Peyer's patch (tissue), 4 donors: ENCODE measurements at regions not wholly inside any gene's neighbourhood (a gene's known extent, or its start where the extent isn't known, plus 50 kb on each side); places are given as distances from the start of the nearest gene placed in this dataset.

Experiments used
- DNase-seq, 3 donors: peaks; one replicate each; pipeline ENCODE4 v3.0.0-alpha.2; 2017 to 2019
- H3K27ac ChIP-seq, 4 donors: fragments of 200-600 bp; sonication (generic); one replicate each; pipeline ENCODE4 v1.5.1; 2016 to 2019
- H3K27me3 ChIP-seq, 2 donors: fragments of 200-600 bp; sonication (generic); one replicate each; pipeline ENCODE4 v1.5.1; 2019
- H3K36me3 ChIP-seq, 3 donors: fragments of 200-600 bp; sonication (generic); one replicate each; pipeline ENCODE4 v1.5.1; 2016 to 2019
- H3K4me1 ChIP-seq, 4 donors: fragments of 200-600 bp; sonication (generic); one replicate each; pipeline ENCODE4 v1.5.1; 2016 to 2019
- H3K4me3 ChIP-seq, 4 donors: fragments of 200-600 bp; sonication (generic); 1 replicate in 3 of 4; 2 replicates in 1 of 4; pipeline ENCODE4 v1.5.1; 2016 to 2019; ENCODE audit warnings: mild to moderate bottlenecking in 1 of 4
- H3K9me3 ChIP-seq, 4 donors: fragments of 200-600 bp; sonication (generic); one replicate each; pipeline ENCODE4 v1.5.1; 2016 to 2019; ENCODE audit warnings: mild to moderate bottlenecking in 1 of 4
- CTCF ChIP-seq, 6 experiments: fragments of 450-650 bp in 4 of 6; fragments of 200-600 bp in 2 of 6; sonication (generic) in 1 of 6; IDR thresholded peaks; one replicate each; pipeline ENCODE4 v1.5.1; 2017 to 2019; ENCODE audit warnings: antibody characterized with exemption in 6 of 6, mild to moderate bottlenecking in 3 of 6, moderate library complexity in 1 of 6
- POLR2A ChIP-seq, 2 donors: fragments of 450-650 bp; IDR thresholded peaks; one replicate each; pipeline ENCODE4 v1.5.1; 2017; ENCODE audit warnings: antibody characterized with exemption in 2 of 2, mild to moderate bottlenecking in 2 of 2, moderate library complexity in 2 of 2

GRCh38 chr2:15034246-15034645 lies 401.7 kb downstream of the LRATD1 start:
- TF ChIP-seq CTCF (IDR thresholded peaks at IDR 0.05) (no peak), POLR2A (IDR thresholded peaks at IDR 0.05) (no peak)
- H3K36me3 ChIP-seq: no peaks in the 10 kb centered on the region
- H3K9me3 ChIP-seq: no peaks in the 10 kb centered on the region
- no peak overlapping the region for H3K27ac ChIP-seq
- no peaks in the 10 kb centered on the region for H3K4me1 ChIP-seq
- no peaks in the 10 kb centered on the region for H3K27me3 ChIP-seq
- DNase-seq: no peak
- H3K4me3 ChIP-seq: no peak overlapping the region

GRCh38 chr2:15034860-15035259 lies 402.3 kb downstream of the LRATD1 start:
- TF ChIP-seq CTCF (IDR thresholded peaks at IDR 0.05) (no peak), POLR2A (IDR thresholded peaks at IDR 0.05) (no peak)
- Histone ChIP-seq H3K27me3 (no peaks in the 10 kb centered on the region), H3K4me3 (no peak overlapping the region), H3K36me3 (no peaks in the 10 kb centered on the region), H3K4me1 (no peaks in the 10 kb centered on the region), H3K27ac (no peak overlapping the region), H3K9me3 (no peaks in the 10 kb centered on the region)
- DNase-seq: no peak

GRCh38 chr2:15038366-15039364 lies 406.1 kb downstream of the LRATD1 start:
- no peaks in the 10 kb centered on the region for H3K27me3 ChIP-seq
- no peak overlapping the region for H3K27ac ChIP-seq
- no peak for TF ChIP-seq CTCF (IDR thresholded peaks at IDR 0.05)
- TF ChIP-seq POLR2A (IDR thresholded peaks at IDR 0.05): no peak
- no peaks in the 10 kb centered on the region for H3K36me3 ChIP-seq
- H3K9me3 ChIP-seq: no peaks in the 10 kb centered on the region
- DNase-seq: no peak
- H3K4me3 ChIP-seq: no peak overlapping the region
- peaks cover 0 to 5% (median 0%) of the 10 kb centered on the region in 4 donors for H3K4me1 ChIP-seq

- H3K27me3 ChIP-seq: no peaks in the 10 kb centered on the region
- no peaks in the 10 kb centered on the region for H3K36me3 ChIP-seq
- peak overlapping the region in 2 of 4 donors; percentile 39 to 65 for H3K27ac ChIP-seq
- H3K4me3 ChIP-seq: no peak overlapping the region
- no peak for DNase-seq
- peaks cover 0 to 5% (median 0%) of the 10 kb centered on the region in 4 donors for H3K4me1 ChIP-seq
- TF ChIP-seq CTCF (IDR thresholded peaks at IDR 0.05) (no peak), POLR2A (IDR thresholded peaks at IDR 0.05) (no peak)
- H3K9me3 ChIP-seq: no peaks in the 10 kb centered on the region
Observed at GRCh38 chr2:15040429-15041084, 408.0 kb downstream of the LRATD1 start.

- H3K4me3 ChIP-seq: no peak overlapping the region
- no peaks in the 10 kb centered on the region for H3K27me3 ChIP-seq
- DNase-seq: no peak
- no peaks in the 10 kb centered on the region for H3K36me3 ChIP-seq
- peaks cover 0 to 5% (median 0%) of the 10 kb centered on the region in 4 donors for H3K4me1 ChIP-seq
- H3K9me3 ChIP-seq: no peaks in the 10 kb centered on the region
- peak overlapping the region in 2 of 4 donors; percentile 39 to 65 for H3K27ac ChIP-seq
- no peak for TF ChIP-seq POLR2A (IDR thresholded peaks at IDR 0.05)
- no peak for TF ChIP-seq CTCF (IDR thresholded peaks at IDR 0.05)
Observed at GRCh38 chr2:15041429-15041837, 408.9 kb downstream of the LRATD1 start.
